HS-5 (cell line): ENCODE measurements at regions not wholly inside any gene's neighbourhood (a gene's known extent, or its start where the extent isn't known, plus 50 kb on each side); places are given as distances from the start of the nearest gene placed in this dataset.
A peak's percentile ranks its signal among the peaks of the same experiment; 100 is the strongest.

Experiments used
- DNase-seq: peaks from one replicate; pipeline ENCODE4 v3.0.0-alpha.2; 2012; ENCODE audit warnings: low read depth

- DNase-seq, result peak; percentile 16
Measured at GRCh38 chr4:175871774-175872405, 59.8 kb upstream of the GPM6A start.

GRCh38 chr4:175873707-175874106, 61.6 kb upstream of the GPM6A start:
- DNase-seq, result no peak

- DNase-seq, result no peak
Measured at GRCh38 chr4:175874306-175874705, 62.2 kb upstream of the GPM6A start.

- no peak for DNase-seq
Measured at GRCh38 chr4:175875993-175876771, 64.1 kb upstream of the GPM6A start.

GRCh38 chr4:175882891-175883290, 70.8 kb upstream of the GPM6A start:
- no peak for DNase-seq

GRCh38 chr4:175884048-175884447, 72.0 kb upstream of the GPM6A start:
- DNase-seq, result no peak

- no peak for DNase-seq
Measured at GRCh38 chr4:175891231-175891630, 79.2 kb upstream of the GPM6A start.

- DNase-seq, result no peak
Measured at GRCh38 chr4:175891851-175892250, 79.8 kb upstream of the GPM6A start.

GRCh38 chr4:175905925-175906324, 93.9 kb upstream of the GPM6A start:
- DNase-seq, result no peak

GRCh38 chr4:175906384-175906783, 94.3 kb upstream of the GPM6A start:
- DNase-seq, result no peak

GRCh38 chr4:175910700-175911099, 98.6 kb upstream of the GPM6A start:
- DNase-seq, result no peak

- DNase-seq, result no peak
Measured at GRCh38 chr4:175916626-175917351, 104.7 kb upstream of the GPM6A start.

GRCh38 chr4:175927121-175927520, 115.1 kb upstream of the GPM6A start:
- no peak for DNase-seq

- DNase-seq, result no peak
Measured at GRCh38 chr4:175929441-175929840, 117.4 kb upstream of the GPM6A start.

GRCh38 chr4:175929932-175930331, 117.9 kb upstream of the GPM6A start:
- DNase-seq, result no peak

- no peak for DNase-seq
Measured at GRCh38 chr4:175930471-175930870, 118.4 kb upstream of the GPM6A start.

- DNase-seq, result no peak
Measured at GRCh38 chr4:175932116-175932515, 120.1 kb upstream of the GPM6A start.

GRCh38 chr4:175934506-175934905, 122.4 kb upstream of the GPM6A start:
- no peak for DNase-seq

- no peak for DNase-seq
Measured at GRCh38 chr4:175935016-175935661, 123.1 kb upstream of the GPM6A start.

GRCh38 chr4:175944126-175944910, 121.3 kb upstream of the WDR17 start:
- no peak for DNase-seq

- DNase-seq, result no peak
Measured at GRCh38 chr4:175946472-175947116, 119.0 kb upstream of the WDR17 start.
